Upper lobe of left lung (tissue), 6 donors: ENCODE measurements at regions not wholly inside any gene's neighbourhood (a gene's known extent, or its start where the extent isn't known, plus 50 kb on each side); places are given as distances from the start of the nearest gene placed in this dataset.
A peak's percentile ranks its signal among the peaks of the same experiment; 100 is the strongest.

Source experiments
- ATAC-seq, 2 donors: fragments of 200-7000 bp; cut with Tn5 transposase; one replicate each; pipeline ENCODE4 v1.9.1; 2022; ENCODE audit warnings: mild to moderate bottlenecking in 2 of 2, moderate library complexity in 2 of 2; ENCODE audit not compliant: low FRiP score in 2 of 2
- DNase-seq, 2 donors: peaks; one replicate each; pipeline ENCODE4 v3.0.0-alpha.2; 2019 to 2020
- H3K27ac ChIP-seq, 4 donors: fragments of 200-600 bp; sonication (generic); one replicate each; pipeline ENCODE4 v1.5.1; 2016 to 2019
- H3K27me3 ChIP-seq, 4 donors: fragments of 200-600 bp; sonication (generic); one replicate each; pipeline ENCODE4 v1.5.1; 2017 to 2019
- H3K36me3 ChIP-seq, 4 donors: fragments of 200-600 bp; sonication (generic); one replicate each; pipeline ENCODE4 v1.5.1; 2016 to 2019
- H3K4me1 ChIP-seq, 4 donors: fragments of 200-600 bp; sonication (generic); one replicate each; pipeline ENCODE4 v1.5.1; 2018 to 2019
- H3K4me3 ChIP-seq, 4 donors: fragments of 200-600 bp; sonication (generic); one replicate each; pipeline ENCODE4 v1.5.1; 2017 to 2019; ENCODE audit warnings: mild to moderate bottlenecking in 2 of 4, moderate library complexity in 1 of 4
- H3K9me3 ChIP-seq, 4 donors: fragments of 200-600 bp; sonication (generic); one replicate each; pipeline ENCODE4 v1.5.1; 2018 to 2019
- CTCF ChIP-seq, 6 experiments: fragments of 450-650 bp in 4 of 6; fragments of 200-600 bp in 2 of 6; sonication (generic) in 2 of 6; IDR thresholded peaks; one replicate each; pipeline ENCODE4 v1.5.1; 2016 to 2019; ENCODE audit warnings: antibody characterized with exemption in 6 of 6
- EP300 ChIP-seq, 4 donors: sonication (generic); formaldehyde crosslinking; IDR thresholded peaks; one replicate each; pipeline ENCODE4 v1.5.1; 2017; ENCODE audit warnings: antibody characterized with exemption in 4 of 4, control low read depth in 2 of 4
- POLR2A ChIP-seq, 4 donors: fragments of 450-650 bp; IDR thresholded peaks; one replicate each; pipeline ENCODE4 v1.5.1; 2016 to 2017; ENCODE audit warnings: antibody characterized with exemption in 4 of 4, mild to moderate bottlenecking in 2 of 4
- POLR2AphosphoS5 ChIP-seq, 2 donors: sonication (generic); formaldehyde crosslinking; IDR thresholded peaks; one replicate each; pipeline ENCODE4 v1.5.1; 2017; ENCODE audit warnings: antibody characterized with exemption in 2 of 2
- WGBS, 2 donors: methylation state at CpG; one replicate each; pipeline ENCODE4 v1.1.5; 2017 to 2018; 5-methylcytosine and 5-hydroxymethylcytosine counted together
- donor health status: DM: no; HTN: no; CAD: no; lungs with moderate emphysema.
- donor health status: DM: no; HTN: yes; CAD: no; lungs with severe emphysema.

- ATAC-seq (peak; percentile 98), DNase-seq (peak; percentile 97 to 99)
- peak overlapping the region; percentile 73 to 92 (median 86) for H3K27ac ChIP-seq
- no peaks in the 10 kb centered on the region for H3K36me3 ChIP-seq
- peaks cover 24 to 44% (median 31%) of the 10 kb centered on the region in 4 donors for H3K4me1 ChIP-seq
- H3K9me3 ChIP-seq = no peaks in the 10 kb centered on the region
- peak overlapping the region in 3 of 4 donors; percentile 49 to 62 (median 53) for H3K4me3 ChIP-seq
- H3K27me3 ChIP-seq = no peaks in the 10 kb centered on the region
- 0 to 1% methylated on average over 13 to 29 of the region's 31 CpGs for WGBS, 2 donors
- peak; percentile 72 to 91 for TF ChIP-seq POLR2AphosphoS5 (IDR thresholded peaks at IDR 0.05)
- TF ChIP-seq CTCF (IDR thresholded peaks at IDR 0.05) = peak in 2 of 6 experiments; percentile 19 to 28
- TF ChIP-seq POLR2A (IDR thresholded peaks at IDR 0.05) = peak in 3 of 4 donors; percentile 28 to 68 (median 61)
- TF ChIP-seq EP300 (IDR thresholded peaks at IDR 0.05) = peak in 2 of 4 donors; percentile 54 to 67
These were observed 100.7 kb upstream of the SSBP2 start for GRCh38 chr5:81851481-81852178.

GRCh38 chr5:81850501-81851357 is 99.8 kb upstream of the SSBP2 start:
- Histone ChIP-seq H3K4me1 (peaks cover 24 to 43% (median 31%) of the 10 kb centered on the region in 4 donors), H3K4me3 (peak overlapping the region in 2 of 4 donors; percentile 53 to 62), H3K36me3 (no peaks in the 10 kb centered on the region), H3K9me3 (no peaks in the 10 kb centered on the region), H3K27ac (peak overlapping the region; percentile 73 to 92 (median 86)), H3K27me3 (no peaks in the 10 kb centered on the region)
- no peak for ATAC-seq
- no peak for DNase-seq
- TF ChIP-seq POLR2A (IDR thresholded peaks at IDR 0.05) (no peak), CTCF (IDR thresholded peaks at IDR 0.05) (no peak), EP300 (IDR thresholded peaks at IDR 0.05) (no peak), POLR2AphosphoS5 (IDR thresholded peaks at IDR 0.05) (no peak)
- 56 to 66% methylated on average over 6 of the region's 6 CpGs for WGBS, 2 donors

GRCh38 chr5:81849770-81850367 is 99.0 kb upstream of the SSBP2 start:
- WGBS, 2 donors = 78 to 86% methylated on average over 4 of the region's 4 CpGs
- ATAC-seq = no peak
- H3K9me3 ChIP-seq = no peaks in the 10 kb centered on the region
- no peaks in the 10 kb centered on the region for H3K27me3 ChIP-seq
- H3K4me3 ChIP-seq = no peak overlapping the region
- peak overlapping the region in 2 of 4 donors; percentile 73 to 92 for H3K27ac ChIP-seq
- no peaks in the 10 kb centered on the region for H3K36me3 ChIP-seq
- no peak for DNase-seq
- TF ChIP-seq CTCF (IDR thresholded peaks at IDR 0.05) (no peak), POLR2AphosphoS5 (IDR thresholded peaks at IDR 0.05) (no peak), POLR2A (IDR thresholded peaks at IDR 0.05) (no peak), EP300 (IDR thresholded peaks at IDR 0.05) (no peak)
- H3K4me1 ChIP-seq = peaks cover 24 to 43% (median 31%) of the 10 kb centered on the region in 4 donors

- WGBS, 2 donors = 26% methylated on average over 1 of the region's 1 CpG
- Histone ChIP-seq H3K4me1 (peaks cover 24 to 36% (median 31%) of the 10 kb centered on the region in 4 donors), H3K27me3 (no peaks in the 10 kb centered on the region), H3K36me3 (no peaks in the 10 kb centered on the region), H3K4me3 (peak overlapping the region in 1 of 4 donors; percentile 7), H3K9me3 (no peaks in the 10 kb centered on the region), H3K27ac (no peak overlapping the region)
- ATAC-seq (no peak), DNase-seq (no peak)
- no peak for TF ChIP-seq EP300 (IDR thresholded peaks at IDR 0.05)
- no peak for TF ChIP-seq CTCF (IDR thresholded peaks at IDR 0.05)
- no peak for TF ChIP-seq POLR2A (IDR thresholded peaks at IDR 0.05)
- TF ChIP-seq POLR2AphosphoS5 (IDR thresholded peaks at IDR 0.05) = no peak
These were observed 97.5 kb upstream of the SSBP2 start for GRCh38 chr5:81848362-81848880.
